CD4-positive, CD25-positive, alpha-beta regulatory T cell (primary cell): ENCODE measurements at regions not wholly inside any gene's neighbourhood (a gene's known extent, or its start where the extent isn't known, plus 50 kb on each side); places are given as distances from the start of the nearest gene placed in this dataset.

Experiments
- ATAC-seq, 2 donors: fragments of 150-1000 bp; cut with Tn5 transposase; one replicate each; pipeline ENCODE4 v1.10.0; 2021; ENCODE audit warnings: low read depth in 2 of 2, moderate number of reproducible peaks in 2 of 2, moderate library complexity in 1 of 2
- DNase-seq, 3 donors: peaks; one replicate each; pipeline versions ENCODE4 v3.0.0 to v3.0.0-alpha.2; 2012 to 2022; ENCODE audit warnings: mixed read lengths in 1 of 3
- H3K27ac ChIP-seq: one replicate; pipeline ENCODE4 v1.7.0; 2013; ENCODE audit warnings: mild to moderate bottlenecking, low read length; ENCODE audit not compliant: insufficient read depth, poor library complexity, severe bottlenecking
- H3K27me3 ChIP-seq: one replicate; pipeline ENCODE4 v1.7.0; 2013; ENCODE audit warnings: low read length; ENCODE audit not compliant: control insufficient read depth, insufficient read depth
- H3K36me3 ChIP-seq: one replicate; pipeline ENCODE4 v1.7.0; 2013; ENCODE audit warnings: mild to moderate bottlenecking, low read length, moderate library complexity; ENCODE audit not compliant: control insufficient read depth, insufficient read depth
- H3K4me1 ChIP-seq: 2 replicates; pipeline ENCODE4 v1.7.0; 2013; ENCODE audit warnings: mild to moderate bottlenecking, low read length; ENCODE audit not compliant: insufficient read depth, control insufficient read depth, poor library complexity, severe bottlenecking
- H3K4me3 ChIP-seq: one replicate; pipeline ENCODE4 v1.7.0; 2013; ENCODE audit warnings: low read depth, mild to moderate bottlenecking, low read length, moderate library complexity
- H3K9me3 ChIP-seq, 2 experiments: 1 replicate in 1 of 2; 2 replicates in 1 of 2; pipeline ENCODE4 v1.7.0; 2013; ENCODE audit warnings: low read length in 2 of 2, mild to moderate bottlenecking in 1 of 2, moderate library complexity in 1 of 2; ENCODE audit not compliant: control insufficient read depth in 2 of 2
- H3K27ac Mint-ChIP-seq, 3 donors: one replicate each; pipeline ENCODE4 v1.8.0; 2020 to 2022; ENCODE audit warnings: mild to moderate bottlenecking in 3 of 3, mixed read lengths in 3 of 3, moderate library complexity in 2 of 3
- H3K27me3 Mint-ChIP-seq: one replicate; pipeline ENCODE4 v1.8.0; 2022; ENCODE audit warnings: mild to moderate bottlenecking, mixed read lengths
- H3K36me3 Mint-ChIP-seq: one replicate; pipeline ENCODE4 v1.8.0; 2020; ENCODE audit warnings: mixed read lengths
- H3K4me1 Mint-ChIP-seq, 4 donors: one replicate each; pipeline ENCODE4 v1.8.0; 2020 to 2022; ENCODE audit warnings: mixed read lengths in 4 of 4, mild to moderate bottlenecking in 1 of 4
- H3K4me3 Mint-ChIP-seq, 4 donors: one replicate each; pipeline ENCODE4 v1.8.0; 2020 to 2022; ENCODE audit warnings: mild to moderate bottlenecking in 4 of 4, mixed read lengths in 4 of 4, moderate library complexity in 3 of 4
- H3K9me3 Mint-ChIP-seq, 7 donors: one replicate each; pipeline ENCODE4 v1.8.0; 2020 to 2022; ENCODE audit warnings: mixed read lengths in 7 of 7, mild to moderate bottlenecking in 3 of 7, moderate library complexity in 2 of 7

DNA sequence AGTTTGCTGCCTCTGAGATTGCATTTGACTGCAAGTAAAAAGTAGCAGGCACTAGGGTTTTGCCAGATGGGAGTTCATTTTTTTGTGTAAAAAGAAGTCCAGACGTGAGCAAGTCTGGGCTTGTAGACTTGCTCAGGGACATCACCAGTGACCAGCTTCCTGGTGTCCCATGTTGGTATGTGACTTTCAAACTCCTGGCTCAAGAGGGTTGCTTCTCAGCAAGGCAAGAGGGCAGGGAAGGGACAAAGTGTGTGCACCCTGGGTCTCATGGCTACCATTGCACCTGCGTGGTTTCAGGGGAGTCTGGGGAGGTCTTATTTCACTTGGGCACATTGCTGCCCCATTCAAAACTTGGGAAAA, 79.3 kb upstream of the ZNF716 start:
- Histone ChIP-seq H3K4me1 (no peaks in the 10 kb centered on the region), H3K27me3 (no peaks in the 10 kb centered on the region), H3K9me3 (peaks cover 5 to 36% of the 10 kb centered on the region in 2 experiments), H3K36me3 (no peaks in the 10 kb centered on the region), H3K4me3 (no peak overlapping the region), H3K27ac (no peak overlapping the region)
- no peaks in the 10 kb centered on the region for H3K36me3 Mint-ChIP-seq
- no peaks in the 10 kb centered on the region for H3K4me1 Mint-ChIP-seq
- H3K27ac Mint-ChIP-seq, result no peak overlapping the region
- no peak for DNase-seq
- no peak overlapping the region for H3K4me3 Mint-ChIP-seq
- ATAC-seq, result no peak
- peaks cover 7 to 53% (median 19%) of the 10 kb centered on the region in 7 donors for H3K9me3 Mint-ChIP-seq
- H3K27me3 Mint-ChIP-seq, result no peaks in the 10 kb centered on the region

DNA sequence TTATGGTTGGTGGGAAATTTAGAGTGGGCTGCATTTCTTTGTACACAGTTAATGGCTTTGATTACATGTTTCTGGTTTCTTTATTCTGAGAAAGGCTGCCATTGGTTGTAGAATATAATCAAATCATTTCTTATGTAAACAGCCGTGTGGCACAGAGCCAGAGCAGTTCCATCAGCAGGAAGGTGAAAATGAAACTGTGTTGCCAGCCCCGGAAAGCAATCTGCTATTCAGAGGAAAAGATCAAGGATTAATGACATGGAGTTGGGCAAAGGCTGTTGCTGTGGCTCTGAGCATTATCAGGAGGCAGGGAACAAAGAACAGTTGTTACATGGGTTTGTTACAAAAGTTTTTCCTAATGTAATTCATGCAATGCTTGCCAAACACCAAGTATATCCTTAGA, 74.2 kb upstream of the ZNF716 start:
- Mint-ChIP-seq H3K27ac (no peak overlapping the region), H3K9me3 (peaks cover 7 to 50% (median 20%) of the 10 kb centered on the region in 7 donors), H3K4me3 (no peak overlapping the region), H3K27me3 (no peaks in the 10 kb centered on the region), H3K4me1 (no peaks in the 10 kb centered on the region), H3K36me3 (no peaks in the 10 kb centered on the region)
- DNase-seq (no peak), ATAC-seq (no peak)
- Histone ChIP-seq H3K27me3 (no peaks in the 10 kb centered on the region), H3K4me1 (no peaks in the 10 kb centered on the region), H3K4me3 (no peak overlapping the region), H3K27ac (no peak overlapping the region), H3K9me3 (peaks cover 5 to 39% of the 10 kb centered on the region in 2 experiments), H3K36me3 (no peaks in the 10 kb centered on the region)

DNA sequence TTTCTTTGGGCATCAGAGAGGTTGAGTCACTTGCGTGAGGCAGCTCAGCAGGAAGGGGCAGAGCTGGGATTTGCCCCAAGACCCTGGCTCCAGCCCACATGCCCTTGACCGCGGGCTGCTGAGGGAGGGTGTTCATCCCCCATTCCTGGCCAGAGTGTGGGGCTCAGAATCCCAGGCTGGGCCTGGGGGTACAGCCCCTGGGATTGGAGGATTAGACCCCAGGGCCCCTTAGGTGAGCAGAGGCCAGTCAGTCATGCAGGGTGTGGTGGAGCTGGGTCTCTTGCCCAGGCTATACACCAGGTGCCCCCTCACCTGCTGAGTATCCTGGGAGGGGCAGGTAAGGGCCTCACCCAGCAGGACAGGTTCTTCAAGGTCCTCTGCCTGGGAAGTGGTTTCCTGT, 68.4 kb upstream of the ZNF716 start:
- Histone ChIP-seq H3K27ac (no peak overlapping the region), H3K4me3 (no peak overlapping the region), H3K9me3 (peaks cover 0 to 53% of the 10 kb centered on the region in 2 experiments), H3K36me3 (no peaks in the 10 kb centered on the region), H3K4me1 (no peaks in the 10 kb centered on the region), H3K27me3 (no peaks in the 10 kb centered on the region)
- H3K4me3 Mint-ChIP-seq, result no peak overlapping the region
- H3K27me3 Mint-ChIP-seq, result no peaks in the 10 kb centered on the region
- H3K4me1 Mint-ChIP-seq, result no peaks in the 10 kb centered on the region
- DNase-seq (no peak), ATAC-seq (no peak)
- H3K36me3 Mint-ChIP-seq, result peaks cover 3% of the 10 kb centered on the region
- no peak overlapping the region for H3K27ac Mint-ChIP-seq
- H3K9me3 Mint-ChIP-seq, result peaks cover 6 to 41% (median 15%) of the 10 kb centered on the region in 7 donors

DNA sequence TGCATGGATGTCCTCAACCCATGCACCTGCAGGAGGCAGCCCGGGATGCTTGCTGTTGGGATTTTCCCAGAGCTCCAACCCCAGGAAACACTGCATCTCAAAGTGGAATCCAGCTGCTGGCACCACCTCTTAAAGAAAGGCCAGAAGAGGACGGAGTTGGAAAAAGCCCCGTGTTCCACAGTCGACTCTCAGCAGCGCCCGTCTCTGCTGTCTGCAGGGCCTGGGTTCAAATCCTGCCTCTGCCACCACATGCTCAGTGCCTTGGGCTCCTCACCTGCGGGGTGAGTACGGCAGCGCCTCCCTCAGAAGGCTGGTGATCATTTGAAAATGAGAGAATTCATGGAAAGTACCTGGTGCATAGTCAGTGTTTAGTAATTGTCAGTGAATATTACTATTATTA, 65.6 kb upstream of the ZNF716 start:
- no peak for ATAC-seq
- no peaks in the 10 kb centered on the region for H3K4me1 ChIP-seq
- H3K9me3 Mint-ChIP-seq, result peaks cover 6 to 45% (median 15%) of the 10 kb centered on the region in 7 donors

DNA sequence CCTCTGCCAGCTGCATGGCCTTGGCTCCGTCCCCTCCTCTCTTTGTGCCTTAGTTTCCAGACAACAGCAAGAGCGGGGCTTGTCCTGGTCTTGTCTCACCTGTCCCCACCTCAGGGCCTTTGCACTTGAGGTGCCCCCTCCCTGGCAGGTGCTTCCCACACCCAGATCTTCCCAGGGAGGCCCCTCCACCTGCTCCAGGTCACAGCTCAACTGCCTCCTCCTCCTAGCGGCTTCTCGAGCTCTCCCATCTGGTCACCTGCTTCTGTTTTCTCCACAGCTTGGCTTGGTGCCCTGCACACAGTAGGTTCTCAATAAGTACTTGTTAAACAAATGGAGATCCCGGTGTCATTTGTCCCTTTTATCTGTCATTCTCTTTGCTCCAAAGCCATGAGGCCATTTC, 64.3 kb upstream of the ZNF716 start:
- Histone ChIP-seq H3K4me3 (no peak overlapping the region), H3K9me3 (peaks cover 4 to 66% of the 10 kb centered on the region in 2 experiments), H3K4me1 (no peaks in the 10 kb centered on the region), H3K27ac (no peak overlapping the region), H3K27me3 (no peaks in the 10 kb centered on the region), H3K36me3 (no peaks in the 10 kb centered on the region)
- ATAC-seq (no peak), DNase-seq (no peak)
- Mint-ChIP-seq H3K4me1 (no peaks in the 10 kb centered on the region), H3K27ac (no peak overlapping the region), H3K27me3 (no peaks in the 10 kb centered on the region), H3K4me3 (no peak overlapping the region), H3K9me3 (peaks cover 6 to 48% (median 12%) of the 10 kb centered on the region in 7 donors), H3K36me3 (peaks cover 3% of the 10 kb centered on the region)

More for the DNA sequence above, 65.6 kb upstream of the ZNF716 start:
- H3K36me3 ChIP-seq, result no peaks in the 10 kb centered on the region
- no peaks in the 10 kb centered on the region for H3K27me3 ChIP-seq
- H3K27me3 Mint-ChIP-seq, result no peaks in the 10 kb centered on the region
- H3K4me1 Mint-ChIP-seq, result no peaks in the 10 kb centered on the region
- no peak overlapping the region for H3K4me3 ChIP-seq
- H3K27ac ChIP-seq, result no peak overlapping the region
- H3K36me3 Mint-ChIP-seq, result peaks cover 3% of the 10 kb centered on the region
- H3K27ac Mint-ChIP-seq, result no peak overlapping the region
- no peak for DNase-seq
- H3K4me3 Mint-ChIP-seq, result no peak overlapping the region
- peaks cover 0 to 67% of the 10 kb centered on the region in 2 experiments for H3K9me3 ChIP-seq

DNA sequence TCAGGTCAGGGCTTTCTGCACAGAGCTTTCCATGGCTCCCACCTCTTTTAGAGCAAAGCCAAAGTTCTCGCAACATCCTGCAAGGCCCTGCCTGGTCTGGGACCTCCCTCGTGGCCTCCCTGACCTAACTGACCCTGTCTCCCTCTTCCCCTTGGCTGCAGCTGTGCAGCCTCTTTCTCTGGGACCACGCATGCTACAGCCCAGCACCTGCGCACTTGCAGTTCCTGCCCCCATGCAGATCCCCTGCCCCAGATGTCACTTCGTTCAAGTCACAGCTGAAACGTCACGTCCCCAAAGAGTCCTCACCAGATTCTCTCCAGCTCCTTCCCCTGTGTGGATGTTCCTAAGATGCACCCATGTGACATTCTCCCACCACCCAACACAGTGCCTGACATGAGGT, 61.2 kb upstream of the ZNF716 start:
- Mint-ChIP-seq H3K27me3 (no peaks in the 10 kb centered on the region), H3K27ac (peak overlapping the region in 1 of 3 donors; percentile 81), H3K4me1 (no peaks in the 10 kb centered on the region), H3K36me3 (no peaks in the 10 kb centered on the region), H3K4me3 (no peak overlapping the region), H3K9me3 (peaks cover 3 to 43% (median 12%) of the 10 kb centered on the region in 7 donors)
- Histone ChIP-seq H3K27ac (no peak overlapping the region), H3K4me3 (no peak overlapping the region), H3K4me1 (no peaks in the 10 kb centered on the region), H3K36me3 (no peaks in the 10 kb centered on the region), H3K27me3 (no peaks in the 10 kb centered on the region), H3K9me3 (peaks cover 10 to 49% of the 10 kb centered on the region in 2 experiments)
- DNase-seq (no peak), ATAC-seq (no peak)

DNA sequence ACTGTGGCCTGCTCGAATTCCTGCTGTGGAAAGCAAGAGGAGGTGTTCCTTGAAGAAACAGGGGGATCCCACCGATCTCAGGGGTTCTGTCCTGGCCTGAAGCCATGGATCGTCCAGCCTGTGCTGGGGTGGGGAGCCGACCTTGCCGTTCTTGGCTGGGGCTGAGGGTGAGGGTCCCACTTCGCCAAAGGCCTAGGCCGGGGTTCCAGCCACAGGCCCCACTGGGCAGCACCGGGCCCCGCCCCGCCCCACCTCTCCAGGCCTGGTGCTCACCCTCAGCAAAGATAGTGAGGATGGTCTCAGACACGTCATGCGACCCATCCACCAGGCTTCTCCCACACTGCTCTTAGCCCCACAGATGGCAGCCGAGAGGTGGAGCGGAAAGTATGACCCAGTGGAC, 51.4 kb upstream of the ZNF716 start:
- ATAC-seq (no peak), DNase-seq (no peak)
- no peak overlapping the region for H3K27ac Mint-ChIP-seq
- Histone ChIP-seq H3K27me3 (no peaks in the 10 kb centered on the region), H3K4me3 (no peak overlapping the region), H3K27ac (no peak overlapping the region), H3K36me3 (no peaks in the 10 kb centered on the region), H3K9me3 (peaks cover 3 to 51% of the 10 kb centered on the region in 2 experiments), H3K4me1 (no peaks in the 10 kb centered on the region)
- H3K4me3 Mint-ChIP-seq, result no peak overlapping the region
- H3K36me3 Mint-ChIP-seq, result no peaks in the 10 kb centered on the region
- H3K4me1 Mint-ChIP-seq, result peaks cover 0 to 4% (median 0%) of the 10 kb centered on the region in 4 donors
- peaks cover 3 to 39% (median 13%) of the 10 kb centered on the region in 7 donors for H3K9me3 Mint-ChIP-seq
- H3K27me3 Mint-ChIP-seq, result no peaks in the 10 kb centered on the region

DNA sequence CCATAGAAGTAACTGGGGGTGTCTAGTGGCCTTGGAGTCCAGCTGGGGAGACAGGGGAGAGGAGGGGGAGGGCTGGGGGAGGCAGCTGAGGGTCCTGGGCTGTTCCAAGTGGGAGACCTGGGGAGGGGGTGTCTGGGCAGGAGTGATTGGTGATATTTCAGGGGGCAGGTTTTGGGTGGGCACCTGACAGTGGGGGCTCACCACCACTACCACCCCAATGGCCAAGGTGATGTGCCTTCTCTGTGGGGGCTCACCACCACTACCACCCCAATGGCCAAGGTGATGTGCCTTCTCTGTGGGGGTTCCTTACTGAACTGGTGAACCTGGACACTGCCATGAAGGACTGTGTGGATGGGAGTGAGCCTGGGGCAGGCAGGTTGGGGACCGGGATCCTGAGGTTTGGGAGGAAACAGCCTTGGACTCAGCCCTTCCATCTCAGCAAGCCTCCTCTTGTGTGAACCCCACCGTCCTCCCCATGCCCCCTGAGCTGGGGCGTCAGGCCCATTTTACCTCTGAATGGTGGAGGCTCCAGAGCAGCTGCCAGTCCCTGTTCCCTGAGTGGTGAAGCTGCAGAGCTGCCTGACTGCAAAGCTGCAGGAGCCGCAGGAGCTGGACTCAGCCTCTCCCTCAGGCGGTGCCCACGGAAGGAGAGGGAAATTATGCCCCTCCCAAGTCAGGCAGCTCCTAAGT, 50.6 kb upstream of the ZNF716 start:
- H3K9me3 ChIP-seq, result peaks cover 3 to 48% of the 10 kb centered on the region in 2 experiments
- ATAC-seq (no peak), DNase-seq (no peak)
- H3K27ac Mint-ChIP-seq, result no peak overlapping the region
- H3K27me3 Mint-ChIP-seq, result no peaks in the 10 kb centered on the region
- H3K4me3 ChIP-seq, result no peak overlapping the region
- no peaks in the 10 kb centered on the region for H3K36me3 ChIP-seq
- H3K27ac ChIP-seq, result no peak overlapping the region
- peaks cover 0 to 4% (median 0%) of the 10 kb centered on the region in 4 donors for H3K4me1 Mint-ChIP-seq
- no peaks in the 10 kb centered on the region for H3K27me3 ChIP-seq
- peaks cover 3 to 42% (median 13%) of the 10 kb centered on the region in 7 donors for H3K9me3 Mint-ChIP-seq
- no peaks in the 10 kb centered on the region for H3K36me3 Mint-ChIP-seq
- H3K4me3 Mint-ChIP-seq, result no peak overlapping the region
- H3K4me1 ChIP-seq, result no peaks in the 10 kb centered on the region
